K562 (cell line): ENCODE measurements at regions not wholly inside any gene's neighbourhood (a gene's known extent, or its start where the extent isn't known, plus 50 kb on each side); places are given as distances from the start of the nearest gene placed in this dataset.

Experiments used
- ATAC-seq: fragments of 200-7000 bp; cut with Tn5 transposase; 3 replicates; pipeline ENCODE4 v1.9.1; 2020; ENCODE audit warnings: moderate library complexity
- BruUV-seq: library from RNA; stranded (reverse); fragments of 400-500 nt; replicated peaks from 2 replicates; lab custom pipeline; 2021; lab: Mats Ljungman, UMichigan
- CTCF ChIA-PET: fragments of 300-600 bp; formaldehyde crosslinking; extraction: SDS; loops from one replicate; lab custom pipeline; 2021; ENCODE audit warnings: low intra/inter-chr PET ratio; lab: Yijun Ruan, JAX
- POLR2A ChIA-PET: fragments of 300-600, 350-650 bp; sonication (Branson Sonifier 250); formaldehyde crosslinking; extraction: SDS; loops from one replicate; lab custom pipeline; 2021; ENCODE audit warnings: antibody characterized with exemption, inconsistent platforms; lab: Yijun Ruan, JAX
- DNase-seq, 4 experiments: peaks; one replicate each; pipeline versions ENCODE4 v3.0.0 to v3.0.0-alpha.2; 2011 to 2018; ENCODE audit warnings: low spot score in 3 of 4, mixed read lengths in 3 of 4; ENCODE audit errors: extremely low read depth in 1 of 4
- FAIRE-seq: peaks from 2 replicates; lab custom pipeline; 2011; peaks lifted over from hg19 to GRCh38; lab: Jason Lieb, UNC
- H2AFZ ChIP-seq: 2 replicates; pipeline ENCODE4 v1.6.0; 2011; ENCODE audit warnings: low read depth, low read length, control low read depth, inconsistent platforms
- H3K27ac ChIP-seq: fragments of 200-600 bp; 3 replicates; pipeline ENCODE4 v1.8.0; 2011; ENCODE audit warnings: low read depth, mild to moderate bottlenecking, control low read depth, inconsistent platforms, low read length, moderate library complexity, mixed read lengths; ENCODE audit errors: extremely low read depth
- H3K27me3 ChIP-seq, 2 experiments: fragments of 300-600 bp in 1 of 2; 2 replicates in 1 of 2; 3 replicates in 1 of 2; pipeline versions ENCODE4 v1.6.0 to v1.8.0; 2011; ENCODE audit warnings: inconsistent platforms in 2 of 2, low read length in 2 of 2, mild to moderate bottlenecking in 1 of 2, mixed read lengths in 1 of 2, moderate library complexity in 1 of 2; ENCODE audit not compliant: control insufficient read depth in 2 of 2, insufficient read depth in 2 of 2
- H3K36me3 ChIP-seq: fragments of 300-600 bp; 3 replicates; pipeline ENCODE4 v1.8.0; 2011; ENCODE audit warnings: mild to moderate bottlenecking, low read length, inconsistent platforms; ENCODE audit not compliant: control insufficient read depth, insufficient read depth
- H3K4me1 ChIP-seq, 2 experiments: fragments of 200-600 bp in 1 of 2; replicated peaks in 1 of 2; 2 replicates in 1 of 2; 3 replicates in 1 of 2; pipeline versions ENCODE4 v1.5.1 to v1.8.0; 2011; ENCODE audit warnings: inconsistent platforms in 2 of 2, low read length in 2 of 2, mild to moderate bottlenecking in 1 of 2, mixed read lengths in 1 of 2, moderate library complexity in 1 of 2; ENCODE audit not compliant: control insufficient read depth in 2 of 2, insufficient read depth in 2 of 2
- H3K4me2 ChIP-seq: 2 replicates; pipeline ENCODE4 v1.6.1; 2011; ENCODE audit warnings: low read length, control low read depth, inconsistent platforms, mixed read lengths; ENCODE audit not compliant: insufficient read depth
- H3K4me3 ChIP-seq: fragments of 200-600 bp; sonication (generic), shearing (Covaris generic); 2 replicates; pipeline ENCODE4 v1.5.1; 2016; ENCODE audit warnings: control low read depth, inconsistent platforms
- H3K79me2 ChIP-seq: fragments of 200-600 bp; 3 replicates; pipeline ENCODE4 v1.8.0; 2011; ENCODE audit warnings: low read length, inconsistent platforms; ENCODE audit not compliant: control insufficient read depth, insufficient read depth
- H3K9ac ChIP-seq, 2 experiments: 2 replicates each; pipeline versions ENCODE4 v1.6.0 to v1.6.1; 2011; ENCODE audit warnings: low read depth in 2 of 2, low read length in 2 of 2, control low read depth in 1 of 2, inconsistent platforms in 1 of 2, mild to moderate bottlenecking in 1 of 2, mixed read lengths in 1 of 2; ENCODE audit not compliant: insufficient read depth in 1 of 2
- H3K9me1 ChIP-seq: one replicate; pipeline ENCODE4 v1.6.0; 2011; ENCODE audit warnings: inconsistent platforms, mild to moderate bottlenecking, low read length, moderate library complexity; ENCODE audit not compliant: control insufficient read depth, insufficient read depth
- H3K9me3 ChIP-seq: replicated peaks from 2 replicates; pipeline ENCODE4 v1.5.1; 2011; ENCODE audit warnings: low read depth, low read length, inconsistent platforms; ENCODE audit not compliant: control insufficient read depth, insufficient read depth
- H4K20me1 ChIP-seq: replicated peaks from 2 replicates; pipeline ENCODE4 v1.6.1; 2011; ENCODE audit warnings: low read length, inconsistent platforms, mixed read lengths; ENCODE audit not compliant: control insufficient read depth, insufficient read depth
- BRF1 ChIP-seq: IDR thresholded peaks from 3 replicates; pipeline ENCODE4 v1.6.1; 2011; ENCODE audit warnings: borderline replicate concordance, mild to moderate bottlenecking; ENCODE audit not compliant: insufficient read length; ENCODE audit errors: extremely low read depth
- CBFA2T2 ChIP-seq: fragments of 450-650 bp; conservative IDR thresholded peaks from 2 replicates; pipeline ENCODE4 v1.6.1; 2017; ENCODE audit warnings: mild to moderate bottlenecking
- CBX1 ChIP-seq: sonication (generic); IDR thresholded peaks from 2 replicates; pipeline ENCODE4 v1.6.1; 2016; ENCODE audit warnings: antibody characterized with exemption, low read depth, mild to moderate bottlenecking
- CCAR2 ChIP-seq: fragments of 200-400 bp; formaldehyde crosslinking; IDR thresholded peaks from 2 replicates; pipeline ENCODE4 v1.6.1; 2017; ENCODE audit warnings: mild to moderate bottlenecking, low read depth, low read length
- RAD51 ChIP-seq: fragments of 450-650 bp; IDR thresholded peaks from 2 replicates; pipeline ENCODE4 v1.7.1; 2016; ENCODE audit warnings: low read depth, mild to moderate bottlenecking, borderline replicate concordance
- SP2 ChIP-seq: IDR thresholded peaks from 2 replicates; pipeline ENCODE4 v1.6.1; 2011; ENCODE audit warnings: mild to moderate bottlenecking, low read depth, low read length, moderate library complexity; ENCODE audit not compliant: poor library complexity, severe bottlenecking; ENCODE audit errors: extremely low read depth
- ZBTB11 ChIP-seq, 3 experiments: fragments of 200-800 bp in 1 of 3; fragments of 250-450 bp in 1 of 3; fragments of 450-650 bp in 1 of 3; sonication (Bioruptor Pico) in 1 of 3; sonication (Bioruptor generic) in 1 of 3; formaldehyde crosslinking in 1 of 3; IDR thresholded peaks; 2 replicates each; pipeline versions ENCODE4 v1.6.1 to v1.8.0; 2016 to 2022; ENCODE audit warnings: mild to moderate bottlenecking in 2 of 3, missing genetic modification characterization in 2 of 3, missing compliant biosample characterization in 1 of 3, moderate library complexity in 1 of 3
- ZFP91 ChIP-seq: sonication (generic); formaldehyde crosslinking; IDR thresholded peaks from 2 replicates; pipeline ENCODE4 v1.8.0; 2022; ENCODE audit warnings: mild to moderate bottlenecking, missing genetic modification reagents
- ZNF217 ChIP-seq: sonication (generic); formaldehyde crosslinking; IDR thresholded peaks from 2 replicates; pipeline ENCODE4 v1.8.0; 2022; ENCODE audit warnings: mild to moderate bottlenecking, missing genetic modification reagents
- ZNF347 ChIP-seq: fragments of 450-650 bp; formaldehyde crosslinking; IDR thresholded peaks from 2 replicates; pipeline ENCODE4 v1.4.0; 2020; ENCODE audit warnings: low read depth, mild to moderate bottlenecking, moderate library complexity
- WGBS: fragments of 100-300 bp; shearing (Covaris generic); methylation state at CpG from one replicate; pipeline ENCODE4 v1.1.6; 2016; ENCODE audit warnings: low coverage, mixed read lengths; ENCODE audit not compliant: insufficient coverage; ENCODE audit errors: missing lambda C conversion rate; 5-methylcytosine and 5-hydroxymethylcytosine counted together
- in situ Hi-C: fragments of 300-500 bp; cut with MboI; formaldehyde crosslinking; loops from 4 replicates; pipeline ENCODE4 v1.15.0; 2018; ENCODE audit warnings: inconsistent platforms, mixed read lengths
- intact Hi-C: fragments of 100-400 bp; cut with micrococcal nuclease; formaldehyde crosslinking; loops from 2 replicates; pipeline ENCODE4 v1.14.2; 2022

GRCh38 chr3:35320646-35321407 is 318.5 kb upstream of the ARPP21 start:
- Histone ChIP-seq H3K27me3 (no peaks in the 10 kb centered on the region), H3K79me2 (no peaks in the 10 kb centered on the region), H4K20me1 (no peaks in the 10 kb centered on the region), H3K4me1 (no peaks in the 10 kb centered on the region), H3K9me3 (no peaks in the 10 kb centered on the region), H3K36me3 (no peaks in the 10 kb centered on the region), H3K9ac (no peak overlapping the region), H3K9me1 (no peaks in the 10 kb centered on the region), H3K4me3 (no peak overlapping the region), H2AFZ (no peak overlapping the region), H3K4me2 (no peak overlapping the region), H3K27ac (no peak overlapping the region)
- FAIRE-seq (no peak), ATAC-seq (no peak), DNase-seq (no peak)
- WGBS: no CpG with 5 or more reads among the region's 1 CpG
- ChIA-PET CTCF (no interaction called here), POLR2A (no interaction called here)
- no TSS peak for BruUV-seq
- no peak for TF ChIP-seq ZNF347 (CRISPR knock-in tag)
- no peak for TF ChIP-seq CBX1
- TF ChIP-seq ZNF217 (CRISPR knock-in tag): no peak
- intact Hi-C loops (no loop called here), in situ Hi-C loops (no loop called here)

- ChIA-PET CTCF (no interaction called here), POLR2A (no interaction called here)
- BruUV-seq: no TSS peak
- Histone ChIP-seq H3K9me3 (0 out of 2 replicates have a peak, but pooled peaks cover 1% of the 10 kb centered on the region), H3K9me1 (no peaks in the 10 kb centered on the region), H4K20me1 (no peaks in the 10 kb centered on the region), H3K4me1 (no peaks in the 10 kb centered on the region), H3K27ac (no peak overlapping the region), H3K27me3 (no peaks in the 10 kb centered on the region), H3K79me2 (no peaks in the 10 kb centered on the region), H3K4me2 (no peak overlapping the region), H3K9ac (no peak overlapping the region), H2AFZ (no peak overlapping the region), H3K4me3 (no peak overlapping the region), H3K36me3 (no peaks in the 10 kb centered on the region)
- in situ Hi-C loops (no loop called here), intact Hi-C loops (no loop called here)
- DNase-seq (no peak), ATAC-seq (no peak), FAIRE-seq (no peak)
- WGBS: 0% methylated on average over 4 of the region's 4 CpGs
- TF ChIP-seq ZBTB11 (CRISPR knock-in tag; IDR thresholded peaks at IDR 0.05) (no peak), CCAR2 (no peak), RAD51 (peak; percentile 48), CBFA2T2 (0 out of 2 replicates have a peak, but pooled peaks have one; percentile 10), BRF1 (no peak), SP2 (no peak), ZFP91 (CRISPR knock-in tag) (no peak)
Measured at GRCh38 chr3:35322070-35322469, 317.3 kb upstream of the ARPP21 start.
